Fibroblast of lung (primary cell): ENCODE measurements at regions not wholly inside any gene's neighbourhood (a gene's known extent, or its start where the extent isn't known, plus 50 kb on each side); places are given as distances from the start of the nearest gene placed in this dataset.

Source experiments
- CTCF ChIP-seq, 2 donors: IDR thresholded peaks in 1 of 2; conservative IDR thresholded peaks in 1 of 2; 1 replicate in 1 of 2; 2 replicates in 1 of 2; pipeline ENCODE4 v1.5.1; 2011 to 2012; ENCODE audit warnings: low read length in 2 of 2, control low read depth in 1 of 2, inconsistent platforms in 1 of 2, low read depth in 1 of 2, mild to moderate bottlenecking in 1 of 2
- EZH2 ChIP-seq: IDR thresholded peaks from 2 replicates; pipeline ENCODE4 v1.5.1; 2012; ENCODE audit warnings: low read length, control low read depth, mild to moderate bottlenecking; ENCODE audit errors: missing control alignments

GRCh38 chr1:209123601-209124000 lies 459.9 kb upstream of the CAMK1G start:
- no peak for TF ChIP-seq CTCF (conservative IDR thresholded peaks at IDR 0.05 in 1 of 2, IDR thresholded peaks at IDR 0.05 in 1 of 2; ENCODE audit: low read depth in 1 of 2, low read length in 2 of 2)
- TF ChIP-seq EZH2 = no peak
